Heart left ventricle (tissue), 13 donors: ENCODE measurements at regions not wholly inside any gene's neighbourhood (a gene's known extent, or its start where the extent isn't known, plus 50 kb on each side); places are given as distances from the start of the nearest gene placed in this dataset.

Source experiments
- CTCF ChIP-seq, 12 donors: fragments of 200-600 bp; sonication (generic) in 4 of 12; IDR thresholded peaks; one replicate each; pipeline versions ENCODE4 v1.5.0 to v1.8.0; 2018 to 2022; ENCODE audit warnings: antibody characterized with exemption in 12 of 12, mild to moderate bottlenecking in 5 of 12
- POLR2A ChIP-seq, 2 donors: fragments of 450-650 bp; IDR thresholded peaks; one replicate each; pipeline ENCODE4 v1.6.1; 2017; ENCODE audit warnings: antibody characterized with exemption in 2 of 2, mild to moderate bottlenecking in 2 of 2, moderate library complexity in 2 of 2
- donor health status: ischemic (EF 13 %, LVEDD 7.1; RV severe dilation, severe dysfunction).
- donor health status: DM: no; HTN: yes; CAD: no.
- donor health status: DM: no; HTN: no; CAD: no.
- donor health status: ischemic (EF 25% LVEDD 6.9; RV normal size, moderate dysfunction).
- donor health status: ischemic (EF 25% LVEDD 5.7; RV mildly dilated, moderate dysfunction).
- donor health status: ischemic (EF 35%, LVEDD 5.7; RV mildly dilated, moderate dysfunction).
- donor health status: nonischemic (EF 11% LVEDD 7.7; RV severe dilation, severe dysfunction).
- donor health status: DM: yes; HTN: yes; CAD: no.
- donor health status: PGD.
- donor health status: ischemic (EF 29% LVEDD 5.4; RV normal size, mild dysfunction).
- donor health status: nonischemic (EF 23%, LVEDD 6.1; RV moderate dilation, normal function).

- TF ChIP-seq CTCF (IDR thresholded peaks at IDR 0.05) (no peak), POLR2A (IDR thresholded peaks at IDR 0.05) (no peak)
Observed at GRCh38 chr1:208778417-208778816, 534.2 kb upstream of the PLXNA2 start.
